Fibroblast of peridontal ligament (primary cell): ENCODE measurements at regions not wholly inside any gene's neighbourhood (a gene's known extent, or its start where the extent isn't known, plus 50 kb on each side); places are given as distances from the start of the nearest gene placed in this dataset.

Experiments
- DNase-seq: peaks from one replicate; pipeline ENCODE4 v3.0.0-alpha.2; 2010; ENCODE audit errors: extremely low read depth

GRCh38 chr2:14140009-14140550, 492.4 kb upstream of the LRATD1 start:
- DNase-seq: no peak

- no peak for DNase-seq
These were observed 489.1 kb upstream of the LRATD1 start for GRCh38 chr2:14143435-14143834.

- DNase-seq: no peak
These were observed 484.3 kb upstream of the LRATD1 start for GRCh38 chr2:14148216-14148615.

GRCh38 chr2:14157816-14158215, 474.7 kb upstream of the LRATD1 start:
- no peak for DNase-seq

GRCh38 chr2:14180333-14180732, 452.2 kb upstream of the LRATD1 start:
- DNase-seq: no peak

- no peak for DNase-seq
These were observed 450.1 kb upstream of the LRATD1 start for GRCh38 chr2:14182227-14182946.

GRCh38 chr2:14185906-14186305, 446.6 kb upstream of the LRATD1 start:
- no peak for DNase-seq

GRCh38 chr2:14188446-14188845, 444.1 kb upstream of the LRATD1 start:
- no peak for DNase-seq

GRCh38 chr2:14189929-14190328, 442.6 kb upstream of the LRATD1 start:
- no peak for DNase-seq

- no peak for DNase-seq
These were observed 438.3 kb upstream of the LRATD1 start for GRCh38 chr2:14194233-14194632.

- no peak for DNase-seq
These were observed 435.2 kb upstream of the LRATD1 start for GRCh38 chr2:14197293-14197692.

- DNase-seq: no peak
These were observed 433.5 kb upstream of the LRATD1 start for GRCh38 chr2:14199040-14199439.

GRCh38 chr2:14219306-14219705, 413.2 kb upstream of the LRATD1 start:
- DNase-seq: no peak

GRCh38 chr2:14220101-14220500, 412.4 kb upstream of the LRATD1 start:
- DNase-seq: no peak

GRCh38 chr2:14221466-14221865, 411.1 kb upstream of the LRATD1 start:
- DNase-seq: no peak

- DNase-seq: no peak
These were observed 408.9 kb upstream of the LRATD1 start for GRCh38 chr2:14223576-14223975.

- DNase-seq: no peak
These were observed 401.1 kb upstream of the LRATD1 start for GRCh38 chr2:14231391-14231898.

- no peak for DNase-seq
These were observed 400.3 kb upstream of the LRATD1 start for GRCh38 chr2:14232217-14232616.

GRCh38 chr2:14234911-14235310, 397.6 kb upstream of the LRATD1 start:
- no peak for DNase-seq

- DNase-seq: no peak
These were observed 396.9 kb upstream of the LRATD1 start for GRCh38 chr2:14235667-14236066.

- no peak for DNase-seq
These were observed 394.6 kb upstream of the LRATD1 start for GRCh38 chr2:14237902-14238301.

- no peak for DNase-seq
These were observed 392.9 kb upstream of the LRATD1 start for GRCh38 chr2:14239605-14240004.

GRCh38 chr2:14240868-14241267, 391.6 kb upstream of the LRATD1 start:
- DNase-seq: no peak

GRCh38 chr2:14245901-14246300, 386.6 kb upstream of the LRATD1 start:
- no peak for DNase-seq
